CD4-positive, alpha-beta T cell (primary cell): ENCODE measurements at regions not wholly inside any gene's neighbourhood (a gene's known extent, or its start where the extent isn't known, plus 50 kb on each side); places are given as distances from the start of the nearest gene placed in this dataset.
"Not testable (repeated sequence)": the region's sequence is repeated elsewhere in the genome, so short reads cannot be mapped to it uniquely, and the experiment has no call there.

Experiments used
- ATAC-seq: fragments of 200-7000 bp; cut with Tn5 transposase; one replicate; pipeline ENCODE4 v1.10.0; 2022; ENCODE audit warnings: mild to moderate bottlenecking; ENCODE audit not compliant: poor library complexity
- CTCF ChIA-PET: fragments of 350-600 bp; sonication (Branson Sonifier 250); formaldehyde crosslinking; loops from one replicate; lab custom pipeline; 2021; ENCODE audit warnings: antibody characterized with exemption, inconsistent platforms; lab: Charles Lee
- POLR2A ChIA-PET: fragments of 350-600 bp; sonication (Branson Sonifier 250); formaldehyde crosslinking; loops from one replicate; lab custom pipeline; 2021; ENCODE audit warnings: antibody characterized with exemption, inconsistent platforms; lab: Charles Lee
- DNase-seq, 14 experiments: peaks; one replicate each; pipeline ENCODE4 v3.0.0-alpha.2; 2013 to 2020; ENCODE audit warnings: mixed read lengths in 2 of 14
- H3K27ac ChIP-seq, 2 donors: one replicate each; pipeline versions ENCODE4 v1.5.1 to v1.7.0; 2013; ENCODE audit warnings: low read length in 2 of 2, low read depth in 1 of 2, mild to moderate bottlenecking in 1 of 2
- H3K27me3 ChIP-seq, 2 experiments: 1 replicate in 1 of 2; 2 replicates in 1 of 2; pipeline versions ENCODE4 v1.6.1 to v1.7.0; 2013; ENCODE audit warnings: low read length in 2 of 2, control low read depth in 1 of 2, mild to moderate bottlenecking in 1 of 2, moderate library complexity in 1 of 2; ENCODE audit not compliant: insufficient read depth in 2 of 2, control insufficient read depth in 1 of 2
- H3K36me3 ChIP-seq: one replicate; pipeline ENCODE4 v1.6.1; 2013; ENCODE audit warnings: low read length, control low read depth; ENCODE audit not compliant: insufficient read depth
- H3K4me1 ChIP-seq: one replicate; pipeline ENCODE4 v1.6.1; 2013; ENCODE audit warnings: low read length, control low read depth; ENCODE audit not compliant: insufficient read depth
- H3K4me3 ChIP-seq: one replicate; pipeline ENCODE4 v1.5.1; 2013; ENCODE audit warnings: mild to moderate bottlenecking, low read length, moderate library complexity
- H3K9me3 ChIP-seq, 2 experiments: 1 replicate in 1 of 2; 2 replicates in 1 of 2; pipeline versions ENCODE4 v1.6.1 to v1.7.0; 2013; ENCODE audit warnings: low read length in 2 of 2, mild to moderate bottlenecking in 2 of 2, control low read depth in 1 of 2, moderate library complexity in 1 of 2; ENCODE audit not compliant: control insufficient read depth in 1 of 2, insufficient read depth in 1 of 2
- H3K27ac Mint-ChIP-seq: one replicate; pipeline ENCODE4 v1.8.0; 2020; ENCODE audit warnings: mixed read lengths
- H3K27me3 Mint-ChIP-seq: one replicate; pipeline ENCODE4 v1.8.0; 2021; ENCODE audit warnings: mixed read lengths
- H3K36me3 Mint-ChIP-seq: one replicate; pipeline ENCODE4 v1.8.0; 2021; ENCODE audit warnings: low read depth, mixed read lengths
- H3K4me1 Mint-ChIP-seq: one replicate; pipeline ENCODE4 v1.8.0; 2021; ENCODE audit warnings: low read depth, mixed read lengths
- H3K4me3 Mint-ChIP-seq: one replicate; pipeline ENCODE4 v1.8.0; 2020; ENCODE audit warnings: mild to moderate bottlenecking, mixed read lengths
- H3K9me3 Mint-ChIP-seq: one replicate; pipeline ENCODE4 v1.8.0; 2020; ENCODE audit warnings: mixed read lengths
- intact Hi-C, 2 experiments: fragments of 100-400 bp; cut with DNase I in 1 of 2; cut with micrococcal nuclease in 1 of 2; formaldehyde crosslinking; loops; one replicate each; pipeline versions ENCODE4 v1.15.1 to v1.9.0; 2023 to 2025; cut with DNase I, micrococcal nuclease

DNA sequence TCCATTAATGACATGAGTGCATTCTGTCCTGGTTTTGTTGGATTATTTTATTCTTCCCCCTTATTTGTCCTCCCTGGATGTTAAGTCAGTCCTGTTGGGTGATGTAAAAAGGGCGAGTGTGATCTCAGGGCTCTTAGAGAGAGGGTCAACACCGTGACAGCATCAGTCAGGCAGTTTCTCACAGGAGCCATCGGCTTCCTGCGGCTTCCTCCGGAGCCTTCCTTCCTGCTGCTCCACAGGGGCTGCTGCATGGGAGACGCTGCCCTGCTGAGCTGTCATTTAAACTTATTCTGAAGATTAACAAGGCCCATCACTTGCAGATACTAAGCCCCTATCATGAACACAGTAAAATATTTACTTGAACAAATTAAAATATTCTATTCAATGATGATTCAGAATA, 211.3 kb downstream of the SPATA31A1 start:
- DNase-seq, H3K27me3 Mint-ChIP-seq, POLR2A ChIA-PET, intact Hi-C loops, H3K27ac ChIP-seq, H3K4me1 ChIP-seq, H3K27ac Mint-ChIP-seq, H3K9me3 Mint-ChIP-seq, H3K4me1 Mint-ChIP-seq, H3K36me3 Mint-ChIP-seq, H3K4me3 Mint-ChIP-seq, H3K27me3 ChIP-seq, H3K9me3 ChIP-seq, CTCF ChIA-PET, H3K4me3 ChIP-seq, ATAC-seq, H3K36me3 ChIP-seq: not testable (repeated sequence)

GRCh38 chr9:39567396-39567795, 211.9 kb downstream of the SPATA31A1 start:
- H3K36me3 Mint-ChIP-seq, CTCF ChIA-PET, ATAC-seq: not testable (repeated sequence)

DNA sequence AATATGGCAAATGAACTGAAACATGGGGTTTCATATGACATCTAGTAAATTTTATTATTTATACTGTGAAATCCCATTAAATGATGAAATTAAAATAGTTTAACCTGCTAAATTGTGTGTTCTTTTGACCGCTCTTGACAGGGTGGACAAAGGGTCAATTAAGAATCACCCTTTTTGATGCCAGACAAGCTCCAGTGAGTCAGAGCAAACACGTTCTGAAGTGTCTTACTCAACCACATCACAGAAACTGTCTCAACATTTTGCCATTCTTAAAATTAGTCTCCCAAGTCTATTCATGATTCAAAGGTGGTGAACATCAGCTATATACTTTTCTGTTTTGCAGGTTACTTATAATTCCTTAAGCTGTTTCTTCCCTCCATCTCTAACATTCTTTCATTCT, 213.4 kb downstream of the SPATA31A1 start:
- H3K4me1 ChIP-seq, H3K9me3 Mint-ChIP-seq, H3K36me3 ChIP-seq, DNase-seq, CTCF ChIA-PET, H3K4me1 Mint-ChIP-seq, H3K36me3 Mint-ChIP-seq, H3K27me3 Mint-ChIP-seq, intact Hi-C loops, H3K9me3 ChIP-seq, ATAC-seq, H3K27ac ChIP-seq, H3K4me3 Mint-ChIP-seq, H3K27me3 ChIP-seq, POLR2A ChIA-PET, H3K4me3 ChIP-seq, H3K27ac Mint-ChIP-seq: not testable (repeated sequence)

More at GRCh38 chr9:39567396-39567795, 211.9 kb downstream of the SPATA31A1 start:
- H3K4me1 Mint-ChIP-seq, POLR2A ChIA-PET, H3K9me3 Mint-ChIP-seq, intact Hi-C loops, DNase-seq, H3K4me3 Mint-ChIP-seq, H3K36me3 ChIP-seq, H3K27ac ChIP-seq, H3K9me3 ChIP-seq, H3K27ac Mint-ChIP-seq, H3K4me1 ChIP-seq, H3K27me3 Mint-ChIP-seq, H3K4me3 ChIP-seq, H3K27me3 ChIP-seq: not testable (repeated sequence)

GRCh38 chr9:39573024-39574022, 217.9 kb downstream of the SPATA31A1 start:
- H3K9me3 Mint-ChIP-seq, H3K9me3 ChIP-seq, H3K27me3 Mint-ChIP-seq, H3K4me1 Mint-ChIP-seq, CTCF ChIA-PET, H3K36me3 Mint-ChIP-seq, ATAC-seq, H3K27me3 ChIP-seq, intact Hi-C loops, DNase-seq, POLR2A ChIA-PET, H3K4me1 ChIP-seq, H3K27ac Mint-ChIP-seq, H3K4me3 ChIP-seq, H3K4me3 Mint-ChIP-seq, H3K27ac ChIP-seq, H3K36me3 ChIP-seq: not testable (repeated sequence)

GRCh38 chr9:39579000-39579399, 223.5 kb downstream of the SPATA31A1 start:
- H3K27ac ChIP-seq, DNase-seq, H3K27ac Mint-ChIP-seq, H3K4me1 Mint-ChIP-seq, ATAC-seq, H3K27me3 Mint-ChIP-seq, H3K36me3 ChIP-seq, H3K4me3 Mint-ChIP-seq, H3K27me3 ChIP-seq, H3K9me3 ChIP-seq, CTCF ChIA-PET, H3K9me3 Mint-ChIP-seq, H3K4me1 ChIP-seq, H3K4me3 ChIP-seq, intact Hi-C loops, H3K36me3 Mint-ChIP-seq, POLR2A ChIA-PET: not testable (repeated sequence)

DNA sequence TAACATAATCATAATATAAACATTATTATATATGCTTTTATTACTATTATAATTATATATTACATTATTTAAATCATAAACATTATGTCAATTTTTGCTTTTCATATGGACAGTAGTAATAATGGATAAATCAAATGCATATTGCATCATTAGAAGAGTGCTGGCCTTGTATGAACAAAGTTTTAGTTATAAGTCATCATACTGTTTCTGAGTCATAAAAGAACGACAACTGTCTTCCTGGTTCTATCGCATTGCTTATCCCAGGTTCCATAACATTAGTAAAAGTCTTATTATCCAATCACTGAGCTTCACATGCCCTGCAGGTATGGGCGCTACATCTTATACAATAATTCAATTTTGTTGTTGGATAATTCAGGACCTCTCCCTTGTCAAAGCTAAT, 225.8 kb downstream of the SPATA31A1 start:
- H3K27me3 Mint-ChIP-seq, H3K9me3 ChIP-seq, H3K27ac Mint-ChIP-seq, POLR2A ChIA-PET, H3K4me1 ChIP-seq, H3K27ac ChIP-seq, H3K36me3 Mint-ChIP-seq, H3K4me1 Mint-ChIP-seq, H3K36me3 ChIP-seq, CTCF ChIA-PET, DNase-seq, H3K4me3 Mint-ChIP-seq, intact Hi-C loops, H3K4me3 ChIP-seq, ATAC-seq, H3K27me3 ChIP-seq, H3K9me3 Mint-ChIP-seq: not testable (repeated sequence)

GRCh38 chr9:39582677-39583412, 227.4 kb downstream of the SPATA31A1 start:
- H3K4me1 Mint-ChIP-seq, intact Hi-C loops, DNase-seq, H3K27me3 Mint-ChIP-seq, H3K9me3 ChIP-seq, H3K4me1 ChIP-seq, H3K4me3 ChIP-seq, H3K4me3 Mint-ChIP-seq, POLR2A ChIA-PET, H3K36me3 ChIP-seq, ATAC-seq, H3K27ac Mint-ChIP-seq, H3K36me3 Mint-ChIP-seq, CTCF ChIA-PET, H3K27me3 ChIP-seq, H3K27ac ChIP-seq, H3K9me3 Mint-ChIP-seq: not testable (repeated sequence)
